GM12892 (cell line): ENCODE measurements at regions not wholly inside any gene's neighbourhood (a gene's known extent, or its start where the extent isn't known, plus 50 kb on each side); places are given as distances from the start of the nearest gene placed in this dataset.

Source experiments
- POLR2A ChIP-seq: IDR thresholded peaks from 2 replicates; pipeline ENCODE4 v1.6.1; 2011; ENCODE audit warnings: low read depth, low read length, control low read depth
- POLR2AphosphoS5 ChIP-seq: IDR thresholded peaks from 2 replicates; pipeline ENCODE4 v1.6.1; 2011; ENCODE audit warnings: low read depth, low read length, control low read depth
- TAF1 ChIP-seq: IDR thresholded peaks from 2 replicates; pipeline ENCODE4 v1.6.1; 2011; ENCODE audit warnings: low read depth, mild to moderate bottlenecking, control low read depth, low read length, borderline replicate concordance

GRCh38 chr4:111388561-111388960 is 756.7 kb upstream of the FAM241A start:
- TF ChIP-seq POLR2A: no peak
- no peak for TF ChIP-seq TAF1
- no peak for TF ChIP-seq POLR2AphosphoS5
